GM19395 (cell line): ENCODE measurements at regions not wholly inside any gene's neighbourhood (a gene's known extent, or its start where the extent isn't known, plus 50 kb on each side); places are given as distances from the start of the nearest gene placed in this dataset.
"Not testable (repeated sequence)": the region's sequence is repeated elsewhere in the genome, so short reads cannot be mapped to it uniquely, and the experiment has no call there.

Source experiments
- ATAC-seq: cut with Tn5 transposase; IDR thresholded peaks from one replicate; pipeline ENCODE4 v1.9.1; 2021; ENCODE audit warnings: mild to moderate bottlenecking, moderate library complexity; ENCODE audit not compliant: unreplicated experiment

DNA sequence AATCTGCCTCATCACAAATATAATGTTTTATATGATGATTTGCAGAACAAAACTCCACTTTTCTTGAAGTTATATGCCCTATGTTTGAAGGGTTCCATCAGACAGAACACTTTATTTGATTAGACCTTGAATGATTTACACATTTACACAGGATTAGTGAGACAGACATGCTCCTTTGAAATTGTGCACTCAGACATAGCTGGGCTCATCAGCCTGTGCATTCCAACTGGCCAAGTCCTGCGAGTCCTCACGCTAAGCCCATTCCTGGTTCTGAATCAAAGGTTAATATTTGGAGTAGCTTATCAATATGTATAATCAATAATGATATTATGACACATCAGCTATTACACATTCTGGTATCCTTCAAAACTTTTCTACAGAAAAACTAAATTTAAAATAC is 173.6 kb downstream of the MBL2 start:
- no peak for ATAC-seq

DNA sequence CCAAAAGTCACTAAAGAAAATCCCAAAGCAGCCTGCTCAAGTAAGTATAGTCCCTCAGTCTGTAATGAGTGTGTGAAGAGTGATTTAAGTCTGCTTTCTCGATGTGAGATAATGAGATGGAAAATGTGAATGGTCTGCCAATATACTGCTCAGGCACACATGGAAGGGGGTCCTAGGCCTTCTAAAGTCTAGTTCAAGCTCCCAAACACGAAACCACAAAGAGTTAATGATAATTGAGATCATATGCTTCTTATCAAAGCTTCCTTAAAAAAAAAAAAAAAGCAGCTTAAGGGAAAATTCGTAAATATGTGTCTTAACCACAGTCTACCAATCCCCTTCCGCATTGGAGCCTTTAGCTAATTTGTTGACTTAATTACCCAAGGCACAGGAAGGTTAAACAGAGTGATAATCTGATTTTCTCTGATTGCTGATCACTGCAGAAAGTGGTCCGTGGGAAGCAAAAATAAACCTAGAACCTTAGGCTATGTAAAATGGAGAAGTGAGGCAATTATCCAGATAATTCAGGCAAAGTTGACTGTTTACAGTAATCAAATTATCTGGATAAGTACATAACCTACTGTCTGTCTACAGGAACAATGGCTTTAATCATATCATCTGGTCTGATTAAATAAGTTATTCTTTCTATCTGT is 172.9 kb downstream of the MBL2 start:
- ATAC-seq: no peak

DNA sequence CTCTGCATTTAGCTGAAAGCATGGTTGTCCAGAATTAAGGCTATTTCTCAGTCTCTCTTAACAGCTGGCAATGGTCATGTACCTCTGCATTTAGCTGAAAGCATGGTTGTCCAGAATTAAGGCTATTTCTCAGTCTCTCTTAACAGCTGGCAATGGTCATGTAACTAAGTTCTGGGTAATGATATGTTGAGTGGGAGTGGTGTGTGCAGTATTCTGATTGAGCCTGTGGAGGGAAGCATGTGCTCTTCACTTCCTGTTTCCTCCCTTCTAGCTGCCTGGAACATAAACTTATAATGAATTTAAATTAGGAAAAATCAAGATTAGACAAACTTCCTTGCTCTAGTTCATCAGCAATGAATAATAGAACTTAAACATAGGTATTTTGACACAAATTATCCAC is 168.5 kb downstream of the MBL2 start:
- not testable (repeated sequence) for ATAC-seq

DNA sequence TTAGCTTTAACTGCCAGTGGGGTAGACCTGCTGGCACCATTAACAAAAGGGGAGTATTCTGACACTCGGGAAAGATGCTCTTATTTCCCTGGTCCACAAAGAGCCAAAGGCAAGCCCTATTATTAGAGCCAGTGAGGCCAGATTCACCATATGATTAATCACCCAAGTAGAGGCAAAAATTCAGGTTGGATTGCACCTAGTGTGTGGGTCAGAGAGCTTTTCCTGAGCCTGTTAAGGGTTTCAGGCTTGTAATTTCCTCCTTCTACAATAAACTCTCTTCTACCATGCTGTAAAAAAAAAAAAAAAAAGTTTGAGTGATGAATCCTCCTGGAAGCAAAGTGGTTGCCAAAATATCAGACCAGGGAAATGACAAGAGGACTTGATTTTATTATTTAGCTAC is 163.5 kb downstream of the MBL2 start:
- no peak for ATAC-seq

DNA sequence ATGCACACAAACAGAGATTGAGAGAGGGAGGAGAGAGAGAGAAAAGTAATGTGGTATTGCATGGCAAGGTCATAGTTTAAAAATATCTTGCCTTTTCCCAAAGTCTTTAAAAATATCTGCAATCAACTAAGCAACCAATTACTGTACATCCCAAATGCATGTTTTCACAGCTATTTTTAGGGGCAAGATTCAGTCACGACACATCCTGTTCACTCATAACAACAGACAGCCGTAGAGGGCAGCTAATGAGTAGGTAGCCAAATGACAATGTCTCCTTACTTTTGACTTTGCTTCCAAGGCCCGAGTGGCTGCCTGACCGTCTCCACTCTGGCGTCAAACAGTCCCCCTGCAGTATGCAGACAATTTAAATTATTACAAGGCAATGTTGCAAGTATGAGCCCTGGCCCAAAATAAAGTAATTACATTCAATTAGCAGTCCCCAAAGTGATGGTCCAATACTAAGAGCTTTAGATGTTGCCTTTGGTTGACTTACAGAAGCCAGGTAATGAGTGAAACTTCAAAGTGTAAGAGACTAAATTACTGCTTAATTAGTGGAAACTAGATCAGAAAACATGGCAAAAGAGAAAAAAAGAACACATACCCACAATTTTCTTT is 162.9 kb downstream of the MBL2 start:
- ATAC-seq: no peak

DNA sequence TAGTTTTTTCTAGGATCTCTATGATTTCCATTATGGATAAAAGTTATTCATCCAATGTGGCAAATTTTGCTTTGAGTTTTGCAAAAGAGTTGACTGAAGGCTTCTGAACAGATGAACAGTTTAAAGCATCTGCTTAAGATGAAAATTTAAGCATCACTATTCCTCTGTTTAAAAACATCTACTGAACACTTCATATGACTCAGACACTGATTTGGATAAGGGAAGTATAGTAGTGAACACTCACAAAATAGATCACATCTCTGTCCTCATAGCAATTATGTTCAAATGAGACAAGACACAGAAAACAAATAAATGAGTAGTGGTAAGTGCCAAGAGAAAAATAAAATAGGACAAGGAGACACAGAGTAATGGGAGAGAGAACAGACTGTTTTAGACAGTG is 157.3 kb downstream of the MBL2 start:
- no peak for ATAC-seq

DNA sequence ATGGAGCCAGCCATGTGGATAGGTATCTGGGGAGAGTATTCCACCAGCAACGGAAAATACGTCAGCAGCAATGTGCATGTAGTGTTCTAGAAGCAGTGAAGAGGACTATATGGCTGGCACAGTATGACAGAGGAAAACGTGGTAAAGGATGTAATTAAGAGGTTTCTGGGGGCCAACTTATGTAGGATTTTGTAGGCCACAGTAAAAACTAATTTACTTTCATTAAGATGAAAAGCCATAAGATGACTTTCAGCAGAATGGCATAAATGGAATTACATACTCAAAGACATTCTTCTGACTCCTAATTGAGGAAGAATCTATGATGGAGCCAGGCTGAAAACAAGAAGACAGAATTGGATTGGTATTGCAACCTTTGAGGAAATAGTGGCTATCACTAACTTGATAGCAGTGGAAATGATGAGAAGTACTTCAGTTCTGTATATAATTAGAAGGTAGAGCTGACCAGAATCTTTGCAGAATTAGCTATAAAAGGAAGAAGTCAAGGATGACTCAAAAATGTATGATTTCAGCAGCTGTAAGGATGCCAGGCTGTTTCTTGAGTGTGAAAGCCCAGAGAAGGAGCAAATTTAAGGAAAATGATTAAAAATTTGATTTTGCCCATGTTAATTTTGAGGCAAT is 156.7 kb downstream of the MBL2 start:
- no peak for ATAC-seq

DNA sequence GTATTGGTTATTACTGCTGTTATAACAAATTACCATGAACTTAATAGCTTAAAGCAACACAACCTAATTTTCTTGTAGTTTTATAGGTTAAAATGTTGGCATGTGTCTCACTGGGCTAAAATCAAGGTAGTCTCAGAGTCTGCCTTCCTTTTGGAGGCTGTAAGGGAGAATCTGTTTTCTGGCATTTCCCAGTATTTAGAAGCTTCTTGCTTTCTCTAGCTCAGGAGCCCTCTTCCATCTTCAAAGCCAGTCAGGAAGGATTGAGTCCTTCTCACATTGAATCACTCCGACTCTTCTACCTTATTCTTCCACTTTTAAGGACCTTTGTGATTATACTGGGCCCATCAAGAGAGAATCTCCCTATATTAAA is 156.2 kb downstream of the MBL2 start:
- ATAC-seq: no peak

DNA sequence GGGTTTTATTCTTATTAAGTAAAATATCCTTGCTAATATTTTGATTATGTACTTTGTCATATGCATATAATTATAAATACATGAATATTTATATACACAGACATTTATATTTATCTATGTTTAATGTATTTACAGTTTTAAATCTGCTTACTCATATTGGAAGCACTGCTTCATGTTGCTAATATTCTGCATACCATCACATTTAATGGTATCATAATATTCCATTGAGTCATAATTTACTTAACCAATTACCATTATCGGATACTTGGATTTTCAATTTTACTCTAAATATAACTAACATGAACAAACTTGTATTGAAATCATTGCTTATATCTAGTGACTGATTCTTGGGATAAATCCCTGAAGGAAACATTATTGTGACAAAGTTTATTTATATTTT is 155.2 kb downstream of the MBL2 start:
- ATAC-seq: no peak

DNA sequence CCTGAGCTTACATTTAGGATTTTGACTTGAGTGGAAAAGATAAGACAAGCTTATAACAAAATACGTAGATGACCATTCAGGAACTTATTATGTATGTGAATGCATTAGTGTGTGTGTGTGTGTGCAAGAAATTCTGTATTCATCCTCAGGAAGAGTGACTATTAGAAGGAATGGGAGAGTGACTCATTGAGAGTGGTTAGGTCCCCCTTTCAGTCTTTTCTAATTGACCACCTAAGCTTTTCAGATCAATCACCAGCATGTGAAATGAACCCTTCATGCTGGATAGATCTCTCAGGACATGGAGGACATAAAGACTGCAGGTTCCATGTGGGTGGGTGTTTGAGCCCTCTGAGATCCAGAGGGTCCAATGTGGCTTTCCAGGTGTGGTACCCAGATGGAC is 153.5 kb downstream of the MBL2 start:
- no peak for ATAC-seq

DNA sequence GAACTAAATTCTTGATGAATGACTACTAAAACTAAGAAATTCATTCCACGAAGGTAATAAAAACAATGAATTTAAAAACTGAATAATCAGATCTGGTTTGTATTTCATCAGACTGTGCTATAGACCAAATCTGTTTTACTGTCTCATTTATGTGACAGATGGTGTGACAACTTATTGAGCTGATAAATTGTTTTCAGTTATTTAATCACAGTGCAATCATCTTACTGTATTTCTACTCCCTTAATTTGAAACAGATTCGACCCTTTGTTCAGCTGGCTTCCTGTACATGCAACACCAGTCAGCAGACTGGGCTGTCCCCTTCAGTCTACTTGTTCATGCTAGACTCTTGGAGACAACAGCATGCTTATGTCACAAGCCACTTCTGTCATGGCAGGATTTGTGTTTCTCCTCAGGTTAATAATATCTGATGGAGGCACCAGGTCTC is 150.9 kb downstream of the MBL2 start:
- no peak for ATAC-seq

DNA sequence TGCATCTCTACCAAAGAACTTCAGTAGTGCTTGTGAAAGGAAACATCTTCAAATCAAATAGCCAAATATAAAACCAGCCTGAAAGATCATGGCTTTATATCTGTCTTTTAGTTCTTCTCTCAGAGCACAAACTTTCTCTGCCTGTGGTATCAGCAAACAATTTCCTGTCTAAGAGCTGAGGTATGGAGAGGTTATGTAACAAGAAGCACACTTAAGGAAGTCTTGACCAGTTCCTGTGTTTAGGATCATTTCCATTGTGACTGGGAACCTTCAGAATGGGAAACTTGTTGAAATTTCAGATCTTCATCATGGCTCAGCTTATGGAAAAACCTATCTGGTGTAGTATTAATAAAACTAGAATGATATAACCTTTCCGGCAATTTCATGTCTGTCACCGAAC is 148.8 kb downstream of the MBL2 start:
- no peak for ATAC-seq

DNA sequence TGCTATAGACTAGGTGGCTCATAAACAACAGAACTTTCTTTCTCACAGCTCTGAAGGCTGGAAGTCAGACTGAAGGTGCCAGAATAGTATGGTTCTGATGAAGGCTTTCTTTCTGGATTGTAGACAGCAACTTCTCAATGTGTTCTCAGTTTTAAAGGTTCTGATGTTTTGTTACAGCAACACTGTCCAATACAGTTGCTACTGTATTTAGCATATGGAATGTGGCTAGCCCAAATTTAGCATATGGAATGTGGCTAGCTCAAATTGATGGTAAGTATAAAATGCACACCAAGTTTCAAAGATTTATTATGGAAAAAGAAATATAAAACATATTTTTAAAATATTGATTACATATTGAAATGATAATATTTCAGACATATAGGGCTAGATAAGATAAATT is 145.3 kb downstream of the MBL2 start:
- ATAC-seq: no peak

DNA sequence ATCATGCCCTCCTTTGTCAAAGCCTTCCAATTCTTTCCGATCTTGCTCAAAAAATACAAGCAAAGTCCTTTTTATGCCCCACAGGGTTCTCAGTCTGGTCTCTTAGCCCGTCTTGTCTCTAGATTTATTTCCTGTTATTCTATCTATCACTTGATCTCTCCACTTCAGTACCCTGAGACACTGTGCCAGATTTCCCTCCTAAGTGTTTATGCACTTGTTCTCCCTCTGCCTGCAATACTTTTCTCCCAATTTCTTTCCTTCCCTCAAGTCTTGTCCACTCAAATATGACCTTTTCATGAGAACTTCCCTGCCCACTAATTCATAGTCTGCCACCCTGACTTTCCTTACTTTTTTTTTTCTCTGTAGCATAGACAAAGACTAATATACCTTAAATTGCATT is 141.4 kb downstream of the MBL2 start:
- ATAC-seq: no peak

DNA sequence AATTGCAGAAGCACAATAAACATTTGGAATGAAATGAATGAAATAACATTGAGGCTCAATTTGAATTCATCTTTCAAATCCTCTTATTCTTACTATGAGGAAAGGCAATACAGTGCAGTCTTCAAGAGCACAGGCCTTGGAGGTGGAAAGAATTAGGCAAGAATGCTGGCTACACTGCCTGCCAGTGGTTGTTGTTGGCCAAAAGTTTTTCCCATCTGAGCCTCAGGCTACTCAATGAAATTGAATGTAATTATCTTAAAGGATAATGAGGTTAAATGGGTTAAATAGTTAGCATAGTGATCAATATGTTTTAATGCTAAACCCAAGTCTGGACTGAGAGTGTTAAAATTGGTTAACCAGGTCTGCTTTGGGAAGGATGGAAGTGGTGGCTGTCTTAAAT is 140.9 kb downstream of the MBL2 start:
- no peak for ATAC-seq

DNA sequence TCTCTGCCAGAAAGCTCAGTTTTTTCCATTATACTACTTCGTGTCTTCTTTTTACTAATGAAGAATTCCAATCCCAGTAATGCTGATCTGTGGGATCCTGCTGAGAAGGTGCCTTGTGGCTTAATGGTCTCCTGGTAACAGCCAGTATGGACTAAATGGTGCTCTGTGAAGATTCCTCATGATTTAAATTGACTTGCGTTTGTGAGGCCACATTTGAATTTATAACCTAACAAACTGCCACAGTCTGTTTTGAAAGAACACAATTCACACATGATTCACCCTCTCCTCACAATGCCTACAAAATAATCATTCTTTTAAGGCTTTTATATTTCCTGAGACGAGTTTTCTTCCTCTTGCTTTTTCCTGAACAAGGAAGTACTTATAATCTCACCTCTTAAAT is 140.0 kb downstream of the MBL2 start:
- no peak for ATAC-seq

DNA sequence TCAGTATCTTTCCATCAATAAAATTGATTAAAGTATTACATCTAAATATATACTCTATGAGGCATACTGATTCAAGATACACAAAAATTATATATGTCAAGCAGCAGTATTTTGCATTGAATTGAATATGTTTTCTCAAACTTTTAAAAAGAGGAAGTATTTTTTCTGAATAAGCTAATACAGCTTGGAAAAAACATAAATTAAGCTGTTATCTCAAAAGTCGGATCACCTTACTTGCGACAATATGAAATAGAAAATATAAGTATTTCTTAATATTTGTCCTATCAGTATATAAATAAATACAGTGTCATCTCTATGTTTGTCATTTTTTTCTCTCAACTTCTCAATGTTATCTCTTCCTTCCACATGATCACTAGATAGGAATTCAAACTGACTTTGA is 139.3 kb downstream of the MBL2 start:
- ATAC-seq: no peak

DNA sequence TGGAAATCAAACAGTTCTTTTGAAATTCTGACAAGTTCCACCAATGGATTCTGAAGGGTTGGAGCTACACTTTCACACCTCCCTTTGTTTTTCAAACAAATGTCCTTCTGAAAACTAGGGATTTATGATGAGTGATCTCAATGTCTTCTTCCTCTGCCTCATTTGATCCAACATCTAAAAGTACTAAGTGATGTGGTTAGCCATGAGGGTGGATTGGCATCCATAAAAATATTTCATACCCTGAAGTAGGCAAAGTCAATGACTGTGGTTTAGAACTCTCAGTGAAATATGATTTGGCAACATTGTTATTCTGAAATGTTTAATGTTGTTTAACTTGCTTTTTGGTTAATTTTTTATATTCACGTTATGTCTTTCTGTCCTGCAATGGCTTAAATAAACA is 136.9 kb downstream of the MBL2 start:
- no peak for ATAC-seq

DNA sequence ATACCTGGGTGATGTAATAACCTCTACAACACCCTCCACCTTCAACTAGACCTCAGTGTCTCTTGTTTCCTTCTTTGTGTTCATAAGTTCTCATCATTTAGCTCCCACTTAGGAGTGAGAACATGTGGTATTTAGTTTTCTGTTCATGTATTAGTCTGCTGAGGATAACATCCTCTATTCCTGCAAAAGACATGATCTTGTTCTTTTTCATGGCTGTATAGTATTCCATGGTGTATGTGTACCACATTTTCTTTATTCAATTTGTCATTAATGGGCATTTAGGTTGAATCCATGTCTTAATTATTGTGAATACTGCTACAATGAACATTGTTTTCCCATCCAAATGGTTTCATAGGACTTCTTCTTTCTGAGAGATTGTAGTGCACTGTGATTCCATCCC is 135.7 kb downstream of the MBL2 start:
- ATAC-seq: no peak

DNA sequence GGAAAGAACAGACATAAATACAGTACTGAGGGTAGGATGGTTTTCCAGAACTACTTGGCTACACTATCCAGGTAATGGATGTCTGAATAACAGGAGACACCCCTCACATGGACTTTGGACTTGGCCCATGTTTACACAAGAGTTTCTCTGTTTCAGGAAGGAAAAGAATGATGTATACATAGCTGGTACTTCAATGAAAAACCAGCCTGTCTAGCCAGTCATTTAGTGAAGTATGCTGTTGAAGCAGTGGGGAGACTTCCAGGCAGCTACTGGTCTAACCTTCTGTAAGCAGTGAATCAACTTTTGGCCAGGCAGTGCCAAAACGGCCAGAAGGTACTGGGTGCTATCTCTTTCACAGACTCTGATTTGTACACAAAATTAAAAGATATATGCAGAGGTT is 135.0 kb downstream of the MBL2 start:
- no peak for ATAC-seq

DNA sequence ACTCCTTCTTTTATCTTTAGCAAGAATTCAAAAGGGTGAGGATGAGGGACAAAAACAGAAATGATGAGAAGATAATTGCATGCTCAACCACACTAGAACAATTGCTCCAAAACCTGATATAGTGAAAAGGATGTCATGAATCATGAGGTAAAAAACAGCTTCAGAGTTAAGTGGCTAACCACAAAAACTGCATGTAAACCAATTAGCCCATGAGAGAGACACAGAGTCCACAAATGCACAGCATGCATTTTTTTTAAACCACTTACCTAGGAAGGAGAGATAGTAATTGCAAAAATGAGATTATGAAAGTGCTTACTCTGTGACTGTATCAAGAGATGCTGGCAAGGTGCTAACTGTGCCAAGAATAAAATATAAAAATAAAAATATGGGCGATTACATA is 132.9 kb downstream of the MBL2 start:
- ATAC-seq: no peak

DNA sequence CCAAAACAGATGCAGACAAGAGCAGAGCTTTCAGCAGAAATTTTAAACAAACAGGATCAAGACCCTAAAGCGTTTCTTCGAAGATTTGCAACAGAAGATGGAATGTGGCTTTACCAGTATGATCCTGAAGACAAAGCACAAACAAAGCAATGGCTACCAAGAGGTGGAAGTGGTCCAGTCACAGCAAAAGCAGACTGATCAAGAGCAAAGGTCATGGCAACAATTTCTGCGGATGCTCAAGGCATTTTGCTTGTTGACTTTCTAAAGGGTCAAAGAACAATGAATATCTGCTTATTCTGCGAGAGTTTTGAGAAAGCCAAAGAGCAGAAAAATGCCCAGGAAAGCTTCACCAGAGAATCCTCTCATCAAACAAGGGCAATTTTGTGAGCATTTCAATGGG is 130.4 kb downstream of the MBL2 start:
- no peak for ATAC-seq
